ENCODE measurements at regions not wholly inside any gene's neighbourhood (a gene's known extent, or its start where the extent isn't known, plus 50 kb on each side); places are given as distances from the start of the nearest gene placed in this dataset.

- no peak for DNase-seq (ENCODE audit: insufficient read length, low spot score, missing footprints)
- Histone ChIP-seq H3K9me3 (ENCODE audit: low read depth, low read length) (peaks cover 4% of the 10 kb centered on the region), H3K4me1 (ENCODE audit: insufficient read depth, low read length) (no peaks in the 10 kb centered on the region), H3K27ac (ENCODE audit: low read depth, low read length) (no peak overlapping the region), H3K4me3 (ENCODE audit: insufficient read depth, low read length) (no peak overlapping the region), H4K20me1 (ENCODE audit: insufficient read depth, low read length) (no peaks in the 10 kb centered on the region), H3K27me3 (ENCODE audit: insufficient read depth, low read length) (no peaks in the 10 kb centered on the region), H2AFZ (ENCODE audit: low read length) (no peak overlapping the region), H3K79me2 (ENCODE audit: insufficient read depth, low read length) (no peaks in the 10 kb centered on the region), H3K36me3 (ENCODE audit: insufficient read depth, low read length) (no peaks in the 10 kb centered on the region), H3K4me2 (ENCODE audit: insufficient read depth, low read length) (no peak overlapping the region)
- TF ChIP-seq, protein P1, sequence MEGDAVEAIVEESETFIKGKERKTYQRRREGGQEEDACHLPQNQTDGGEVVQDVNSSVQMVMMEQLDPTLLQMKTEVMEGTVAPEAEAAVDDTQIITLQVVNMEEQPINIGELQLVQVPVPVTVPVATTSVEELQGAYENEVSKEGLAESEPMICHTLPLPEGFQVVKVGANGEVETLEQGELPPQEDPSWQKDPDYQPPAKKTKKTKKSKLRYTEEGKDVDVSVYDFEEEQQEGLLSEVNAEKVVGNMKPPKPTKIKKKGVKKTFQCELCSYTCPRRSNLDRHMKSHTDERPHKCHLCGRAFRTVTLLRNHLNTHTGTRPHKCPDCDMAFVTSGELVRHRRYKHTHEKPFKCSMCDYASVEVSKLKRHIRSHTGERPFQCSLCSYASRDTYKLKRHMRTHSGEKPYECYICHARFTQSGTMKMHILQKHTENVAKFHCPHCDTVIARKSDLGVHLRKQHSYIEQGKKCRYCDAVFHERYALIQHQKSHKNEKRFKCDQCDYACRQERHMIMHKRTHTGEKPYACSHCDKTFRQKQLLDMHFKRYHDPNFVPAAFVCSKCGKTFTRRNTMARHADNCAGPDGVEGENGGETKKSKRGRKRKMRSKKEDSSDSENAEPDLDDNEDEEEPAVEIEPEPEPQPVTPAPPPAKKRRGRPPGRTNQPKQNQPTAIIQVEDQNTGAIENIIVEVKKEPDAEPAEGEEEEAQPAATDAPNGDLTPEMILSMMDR (IDR thresholded peaks at IDR 0.05; ENCODE audit: extremely low read depth, low read depth, low read length): no peak
These were observed 158.6 kb downstream of the SAMD5 start for GRCh38 chr6:147667082-147667481.

DNA sequence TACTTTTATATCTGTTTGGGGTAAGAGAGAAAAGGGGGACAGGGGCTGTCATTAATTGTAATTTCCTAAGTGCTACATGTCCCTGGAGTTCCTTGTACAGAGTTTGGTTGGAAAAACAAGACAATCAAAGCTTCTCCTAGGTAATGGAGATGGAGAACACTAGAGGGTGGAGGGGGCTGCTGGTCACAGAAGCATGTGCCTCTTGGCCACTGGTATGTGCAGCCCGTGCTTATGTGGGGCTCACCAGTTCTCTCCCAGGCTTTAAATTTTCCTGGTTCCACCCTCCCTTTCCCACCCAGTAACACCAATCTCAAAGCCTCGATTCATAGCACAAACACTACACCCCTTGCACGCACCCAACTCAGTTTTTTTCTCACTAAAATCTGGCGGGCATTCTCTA lies 165.6 kb downstream of the SAMD5 start:
- Histone ChIP-seq H3K4me2 (ENCODE audit: insufficient read depth, low read length) (no peak overlapping the region), H3K27me3 (ENCODE audit: insufficient read depth, low read length) (no peaks in the 10 kb centered on the region), H4K20me1 (ENCODE audit: insufficient read depth, low read length) (no peaks in the 10 kb centered on the region), H3K4me3 (ENCODE audit: insufficient read depth, low read length) (no peak overlapping the region), H3K4me1 (ENCODE audit: insufficient read depth, low read length) (no peaks in the 10 kb centered on the region), H3K36me3 (ENCODE audit: insufficient read depth, low read length) (no peaks in the 10 kb centered on the region), H3K27ac (ENCODE audit: low read depth, low read length) (no peak overlapping the region), H2AFZ (ENCODE audit: low read length) (no peak overlapping the region), H3K79me2 (ENCODE audit: insufficient read depth, low read length) (no peaks in the 10 kb centered on the region), H3K9me3 (ENCODE audit: low read depth, low read length) (peaks cover 4% of the 10 kb centered on the region)
- DNase-seq (ENCODE audit: insufficient read length, low spot score, missing footprints): no peak
- TF ChIP-seq, protein P1 (IDR thresholded peaks at IDR 0.05; ENCODE audit: extremely low read depth, low read depth, low read length): no peak

GRCh38 chr6:147674794-147675193 lies 166.3 kb downstream of the SAMD5 start:
- Histone ChIP-seq H3K36me3 (ENCODE audit: insufficient read depth, low read length) (no peaks in the 10 kb centered on the region), H2AFZ (ENCODE audit: low read length) (no peak overlapping the region), H4K20me1 (ENCODE audit: insufficient read depth, low read length) (no peaks in the 10 kb centered on the region), H3K4me1 (ENCODE audit: insufficient read depth, low read length) (no peaks in the 10 kb centered on the region), H3K4me3 (ENCODE audit: insufficient read depth, low read length) (no peak overlapping the region), H3K4me2 (ENCODE audit: insufficient read depth, low read length) (no peak overlapping the region), H3K27ac (ENCODE audit: low read depth, low read length) (no peak overlapping the region), H3K27me3 (ENCODE audit: insufficient read depth, low read length) (no peaks in the 10 kb centered on the region), H3K9me3 (ENCODE audit: low read depth, low read length) (peaks cover 4% of the 10 kb centered on the region), H3K79me2 (ENCODE audit: insufficient read depth, low read length) (no peaks in the 10 kb centered on the region)
- TF ChIP-seq, protein P1 (IDR thresholded peaks at IDR 0.05; ENCODE audit: extremely low read depth, low read depth, low read length): no peak
- DNase-seq (ENCODE audit: insufficient read length, low spot score, missing footprints): no peak

- Histone ChIP-seq H3K79me2 (ENCODE audit: insufficient read depth, low read length) (no peaks in the 10 kb centered on the region), H3K27ac (ENCODE audit: low read depth, low read length) (no peak overlapping the region), H3K4me1 (ENCODE audit: insufficient read depth, low read length) (no peaks in the 10 kb centered on the region), H3K4me3 (ENCODE audit: insufficient read depth, low read length) (no peak overlapping the region), H2AFZ (ENCODE audit: low read length) (no peak overlapping the region), H4K20me1 (ENCODE audit: insufficient read depth, low read length) (no peaks in the 10 kb centered on the region), H3K9me3 (ENCODE audit: low read depth, low read length) (peaks cover 2% of the 10 kb centered on the region), H3K36me3 (ENCODE audit: insufficient read depth, low read length) (no peaks in the 10 kb centered on the region), H3K27me3 (ENCODE audit: insufficient read depth, low read length) (no peaks in the 10 kb centered on the region), H3K4me2 (ENCODE audit: insufficient read depth, low read length) (no peak overlapping the region)
- TF ChIP-seq, protein P1 (IDR thresholded peaks at IDR 0.05; ENCODE audit: extremely low read depth, low read depth, low read length): no peak
- no peak for DNase-seq (ENCODE audit: insufficient read length, low spot score, missing footprints)
These were observed 166.8 kb downstream of the SAMD5 start for GRCh38 chr6:147675281-147675680.

All from osteoblast (primary cell).